Cerebellar nuclear complex (tissue), 1 donor: ENCODE measurements at regions not wholly inside any gene's neighbourhood (a gene's known extent, or its start where the extent isn't known, plus 50 kb on each side); places are given as distances from the start of the nearest gene placed in this dataset.

Experiments
- DNase-seq, 2 experiments: peaks; one replicate each; lab custom pipeline; 2025; lab: John Stamatoyannopoulos, UW

DNA sequence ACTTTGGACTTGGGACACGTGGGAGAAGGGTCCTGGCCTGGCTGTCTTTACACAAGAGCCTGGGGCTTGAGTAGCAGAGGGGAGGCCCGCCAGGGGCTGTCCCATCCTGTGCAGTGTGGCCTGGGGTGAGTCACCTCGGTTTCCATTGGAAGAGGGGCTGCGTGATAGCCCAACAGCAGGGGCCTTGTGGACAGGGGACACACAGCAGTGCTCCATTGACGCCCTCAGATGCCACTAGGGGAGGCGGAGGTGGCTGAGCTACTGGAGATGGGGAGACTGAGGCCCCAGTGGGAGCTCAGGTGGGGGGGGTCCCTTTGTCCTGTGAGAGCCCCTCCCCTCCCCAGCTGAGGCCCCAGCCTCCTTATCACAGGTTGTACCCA is 50.0 kb upstream of the RNU6ATAC start:
- no peak for DNase-seq

DNA sequence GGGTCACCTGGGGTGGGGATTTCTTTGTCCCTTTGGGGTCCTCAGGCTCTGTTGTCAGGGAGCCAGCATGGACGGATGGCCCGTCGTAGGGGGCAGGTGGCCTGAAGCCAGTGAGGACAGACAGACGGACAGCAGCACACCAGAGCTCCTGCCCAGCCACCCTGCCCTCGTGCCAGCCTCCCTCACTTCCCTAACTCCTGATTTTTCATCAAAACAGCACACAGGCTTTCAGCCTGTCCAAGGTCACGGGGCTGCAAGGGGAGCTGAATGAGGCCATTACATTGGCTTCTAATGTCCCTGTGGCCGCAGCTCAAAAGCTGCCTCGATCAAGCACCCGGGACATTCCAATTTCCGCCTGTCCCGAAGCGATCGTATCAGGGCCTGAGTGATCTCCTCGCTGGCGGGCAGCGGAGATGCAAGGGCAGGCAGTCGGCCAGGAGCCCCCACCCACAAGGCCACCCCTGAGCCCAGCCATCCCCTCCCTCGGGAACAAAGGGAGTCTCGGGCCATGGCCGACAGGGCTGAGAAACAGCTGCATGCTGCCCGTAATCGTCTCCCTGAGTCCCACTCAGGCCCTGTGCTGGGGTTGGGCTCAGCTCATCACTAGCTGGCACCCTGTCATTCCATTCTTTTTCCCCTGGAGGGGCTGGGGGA is 50.5 kb upstream of the RNU6ATAC start:
- DNase-seq: no peak

DNA sequence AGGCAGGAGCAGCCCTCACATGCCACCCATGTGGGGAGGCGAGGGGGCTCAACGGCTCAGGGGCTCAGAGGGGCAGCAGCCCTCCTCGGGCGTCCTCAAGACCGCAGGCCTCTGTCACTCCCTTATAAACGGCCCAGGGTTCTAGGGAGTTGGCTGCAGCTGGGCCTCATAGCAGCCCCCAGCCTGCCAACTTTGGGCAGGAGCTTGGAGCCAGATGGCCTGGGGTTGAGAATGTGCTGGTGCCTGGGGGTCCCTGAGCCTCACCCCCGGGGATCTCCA is 51.0 kb upstream of the RNU6ATAC start:
- DNase-seq: no peak

DNA sequence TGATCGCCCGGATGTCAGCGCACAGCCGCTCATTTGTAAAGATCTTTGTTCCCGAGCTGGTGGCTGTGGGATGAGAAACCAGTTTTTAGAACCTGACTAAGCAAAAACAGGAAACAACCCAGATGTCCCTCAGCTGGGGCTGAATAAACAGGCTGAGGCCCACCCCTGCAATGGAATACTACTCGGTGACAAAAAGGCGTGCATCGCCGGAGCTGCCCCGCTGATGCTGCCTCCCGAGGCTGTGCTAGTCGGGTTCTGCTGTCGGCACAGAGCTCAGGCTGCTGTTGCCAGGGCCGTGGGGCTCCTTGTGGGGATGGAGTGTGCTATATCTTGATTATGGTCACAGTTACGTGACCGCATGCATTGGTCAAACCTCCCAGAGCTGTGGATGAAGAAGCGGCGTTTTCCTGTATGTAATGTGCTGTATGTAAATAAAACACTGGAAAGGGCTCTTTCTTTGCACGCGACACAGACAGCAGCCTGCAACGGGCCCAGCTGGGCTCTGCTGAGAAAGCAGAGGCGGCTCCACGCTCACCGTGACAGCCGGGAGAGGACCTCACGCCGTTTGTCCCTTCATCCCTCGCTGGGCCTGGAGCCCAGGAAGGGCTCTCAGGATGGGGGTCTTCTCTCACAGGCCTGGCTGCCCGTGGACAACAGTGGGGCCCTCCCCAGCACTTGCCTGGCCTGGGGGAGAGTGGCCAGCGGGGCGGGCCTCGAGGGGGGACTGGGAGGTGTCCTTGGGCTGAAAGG is 51.5 kb upstream of the RNU6ATAC start:
- DNase-seq: no peak

DNA sequence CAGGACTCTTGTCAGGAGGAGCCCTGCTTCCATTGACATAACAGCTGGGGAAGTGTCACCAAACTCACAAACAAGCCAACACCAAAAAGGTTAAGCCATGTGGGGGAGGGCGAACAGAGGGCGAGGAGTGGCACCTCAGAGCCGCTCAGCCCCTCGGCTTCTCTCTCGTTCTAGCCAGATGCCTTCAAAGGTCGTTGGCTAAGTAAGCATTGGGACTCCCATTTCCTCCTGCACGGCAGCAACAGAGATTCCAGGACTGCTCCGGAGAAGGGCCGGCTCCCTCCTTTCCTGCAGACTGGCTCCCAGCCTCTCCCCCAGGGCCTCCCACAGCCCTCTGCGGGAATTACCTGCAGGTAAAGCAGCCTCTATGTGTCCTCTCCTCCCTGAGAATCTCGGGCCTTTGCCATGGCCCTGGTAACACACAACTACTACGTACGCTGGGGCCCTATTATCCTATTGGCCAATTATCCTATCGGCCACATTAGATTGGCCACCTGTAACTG is 52.1 kb upstream of the RNU6ATAC start:
- DNase-seq: no peak

DNA sequence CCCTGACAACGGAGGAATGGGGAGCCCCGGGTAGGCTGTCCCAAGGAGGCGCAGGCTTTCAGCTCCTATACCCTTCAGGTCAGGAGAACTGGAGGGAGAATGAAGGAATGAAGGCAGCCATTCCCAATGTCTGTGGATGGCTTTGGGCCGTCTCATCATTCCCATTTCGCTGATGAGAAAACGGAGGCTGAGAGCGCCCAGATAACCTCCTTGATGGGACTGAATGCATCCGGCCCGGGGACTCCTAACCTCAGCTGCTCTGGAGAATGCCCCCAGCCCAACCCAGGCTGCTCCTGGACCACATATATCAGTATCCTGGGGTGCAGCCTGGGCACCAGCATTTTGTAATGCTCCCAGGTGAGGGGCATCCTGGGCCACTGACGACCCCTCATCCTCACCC is 52.6 kb upstream of the RNU6ATAC start:
- no peak for DNase-seq

DNA sequence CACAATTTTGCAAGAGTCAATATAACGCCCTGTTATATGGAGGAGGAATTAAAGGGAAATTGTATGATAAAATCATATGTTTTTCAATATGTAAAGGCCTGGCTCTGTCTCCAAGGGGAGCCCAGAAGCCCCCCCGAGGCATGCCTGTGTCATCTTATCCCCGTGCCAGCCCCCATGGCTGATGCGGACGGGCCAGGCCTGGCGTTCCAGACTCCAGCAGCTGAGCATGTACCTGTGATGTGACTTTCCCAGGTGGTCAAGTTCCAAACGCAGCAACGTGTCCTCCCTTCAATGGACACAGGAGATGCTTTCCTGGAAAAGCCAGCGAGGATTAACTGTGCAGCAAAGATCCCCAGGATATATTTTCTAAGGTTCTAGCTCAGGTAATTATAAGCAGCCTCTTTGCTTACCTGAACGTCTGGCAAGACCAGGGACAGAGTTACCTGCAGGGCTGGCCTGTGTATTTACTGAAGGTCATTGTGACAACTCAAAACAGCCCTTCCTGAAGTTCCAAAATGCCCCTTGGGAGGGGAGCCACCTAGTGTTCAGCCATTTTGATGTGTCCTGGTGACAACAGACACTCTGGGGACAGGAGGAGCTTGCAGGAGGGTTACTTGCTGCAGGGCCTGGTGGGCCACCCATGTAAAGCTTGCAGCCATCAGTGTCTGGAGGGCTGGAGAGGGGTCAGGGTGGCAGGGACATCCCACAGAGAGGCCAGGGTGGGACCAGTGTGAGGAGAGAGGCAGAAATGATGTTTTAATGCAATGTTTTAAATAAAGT is 53.3 kb upstream of the RNU6ATAC start:
- DNase-seq: no peak

DNA sequence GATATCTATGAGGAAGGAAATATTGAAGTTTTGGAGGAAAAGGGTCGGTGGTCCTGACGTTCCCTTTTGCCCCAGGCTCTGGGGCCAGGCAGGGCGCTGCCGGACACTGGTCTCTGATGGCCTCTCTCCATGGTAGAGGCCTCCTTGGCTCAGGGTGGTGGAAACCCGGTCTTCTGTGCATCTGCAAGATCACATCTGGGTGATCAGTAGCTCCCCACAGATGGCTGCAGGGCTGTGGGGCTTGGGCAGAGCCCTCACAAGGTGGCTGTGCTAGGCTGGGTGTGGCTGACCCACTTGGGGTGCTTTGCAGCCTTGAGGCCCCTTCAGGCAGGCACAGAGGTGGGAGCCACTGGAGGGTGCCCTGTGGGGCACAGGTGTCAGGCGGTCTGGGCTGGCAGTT is 53.9 kb upstream of the RNU6ATAC start:
- DNase-seq: no peak

DNA sequence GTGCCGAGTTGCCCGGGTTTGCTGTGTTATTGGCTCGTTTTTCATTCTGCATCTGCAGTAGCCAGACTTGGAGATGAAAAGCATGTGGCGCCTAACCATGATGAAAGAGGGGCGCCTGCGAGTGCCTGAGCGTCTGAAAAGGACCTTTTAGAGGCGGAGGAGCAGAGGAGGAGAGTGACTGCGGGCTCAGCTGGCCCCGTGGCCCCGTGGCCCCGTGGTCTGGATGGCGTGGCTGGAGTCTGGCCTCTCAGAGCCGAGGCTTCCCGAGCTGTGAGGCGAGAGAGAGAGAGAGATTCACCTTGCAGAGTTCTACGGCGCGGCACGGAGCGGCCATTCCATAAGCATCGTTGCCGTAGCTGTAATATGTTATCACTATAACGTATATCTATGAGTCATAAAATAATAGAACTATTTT is 55.3 kb upstream of the RNU6ATAC start:
- DNase-seq: no peak

DNA sequence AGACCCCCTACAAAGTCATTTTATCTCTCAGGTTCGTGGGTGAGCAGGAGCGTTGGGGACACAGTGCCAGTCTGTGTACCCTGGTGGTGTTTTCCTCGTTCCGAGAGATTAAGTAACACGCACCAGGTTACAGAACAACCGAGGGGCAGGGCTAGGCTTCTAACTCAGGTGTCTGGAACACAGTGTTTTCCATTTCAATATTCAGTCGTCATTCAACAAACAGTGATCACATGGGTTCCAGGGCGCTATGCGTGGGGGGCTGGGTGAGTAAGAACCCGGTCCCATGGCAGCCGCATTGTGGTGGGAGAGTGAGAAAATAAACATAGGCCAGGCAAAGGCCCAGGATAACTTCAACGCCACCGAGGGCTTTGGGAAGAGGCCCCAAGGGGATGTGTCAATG is 55.9 kb upstream of the RNU6ATAC start:
- DNase-seq: no peak

DNA sequence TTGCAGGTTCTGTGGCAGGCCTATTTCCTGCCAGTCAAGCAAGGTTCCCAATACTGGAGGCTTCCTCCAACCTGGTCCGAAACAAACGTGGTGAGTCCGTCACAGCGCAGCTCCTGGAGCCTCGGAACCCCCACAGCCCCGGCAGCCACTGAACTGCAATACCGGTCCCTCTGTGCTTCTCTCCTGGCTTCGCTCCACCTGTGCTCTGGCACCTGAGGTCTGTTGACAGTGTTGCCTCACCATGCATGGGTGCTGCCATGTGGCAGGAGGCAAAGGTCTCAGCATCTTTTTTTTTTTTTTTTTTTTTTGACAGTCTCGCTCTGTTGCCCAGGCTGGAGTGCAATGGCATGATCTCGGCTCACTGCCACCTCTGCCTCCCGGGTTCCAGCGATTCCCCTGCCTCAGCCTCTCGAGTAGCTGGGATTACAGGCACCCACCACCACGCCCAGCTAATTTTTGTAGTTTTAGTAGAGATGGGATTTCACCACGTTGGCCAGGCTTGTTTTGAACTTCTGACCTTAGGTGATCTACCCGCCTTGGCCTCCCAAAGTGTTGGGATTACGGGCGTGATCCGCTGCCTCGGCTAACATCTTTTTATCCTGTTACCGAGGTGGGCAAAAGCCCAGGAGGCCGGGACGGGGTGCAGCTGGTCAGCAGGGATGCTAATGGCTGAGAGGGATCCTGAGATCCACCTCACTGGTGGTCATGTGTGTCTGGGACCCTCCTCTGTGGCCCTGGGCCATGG is 57.1 kb upstream of the RNU6ATAC start:
- DNase-seq: no peak

DNA sequence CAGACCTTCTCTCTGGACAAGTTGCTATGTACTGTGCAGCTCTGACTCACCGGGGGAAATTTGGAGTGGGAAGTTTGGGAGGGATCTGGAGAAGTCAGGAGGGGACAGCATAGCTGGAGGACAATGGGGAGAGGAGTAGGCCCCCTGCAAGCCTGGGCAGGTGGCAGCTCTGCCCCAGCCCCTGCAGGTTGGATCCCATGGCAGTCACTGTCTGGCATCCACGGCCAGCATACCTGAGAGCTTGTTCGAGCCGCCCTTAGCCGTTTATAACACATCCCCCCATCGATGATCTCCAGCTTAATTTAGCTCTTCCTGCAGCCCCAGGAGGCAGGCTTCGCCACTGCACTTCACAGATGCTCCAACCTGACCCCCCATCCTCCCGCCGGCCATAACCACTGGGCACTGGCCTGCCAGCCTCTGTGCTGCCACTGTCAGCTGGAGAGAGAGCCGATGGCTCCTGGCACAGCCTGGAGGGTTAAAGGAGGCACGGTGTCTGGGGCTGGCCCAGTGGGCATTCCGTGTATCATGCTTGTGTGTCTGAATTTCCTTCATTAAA is 57.7 kb upstream of the RNU6ATAC start:
- no peak for DNase-seq

DNA sequence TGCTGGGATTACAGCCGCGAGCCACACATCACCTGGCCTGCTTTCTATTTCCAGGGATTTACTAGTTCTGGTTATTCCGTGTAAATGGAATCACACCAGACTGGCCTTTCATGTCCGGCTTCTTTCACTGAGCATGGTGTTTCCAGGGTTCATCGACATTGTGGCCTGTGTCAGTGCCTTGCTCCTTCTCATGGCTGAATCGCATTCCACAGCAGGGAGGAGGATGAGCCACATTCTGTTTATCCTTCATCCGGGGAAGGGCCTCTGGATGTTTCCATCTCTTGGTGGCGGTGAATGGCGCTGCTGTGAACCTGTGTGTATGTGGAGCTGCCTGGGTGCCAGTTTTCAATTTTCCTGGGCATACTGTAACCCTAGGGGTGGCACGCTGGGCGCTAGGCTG is 58.7 kb upstream of the RNU6ATAC start:
- DNase-seq: no peak

DNA sequence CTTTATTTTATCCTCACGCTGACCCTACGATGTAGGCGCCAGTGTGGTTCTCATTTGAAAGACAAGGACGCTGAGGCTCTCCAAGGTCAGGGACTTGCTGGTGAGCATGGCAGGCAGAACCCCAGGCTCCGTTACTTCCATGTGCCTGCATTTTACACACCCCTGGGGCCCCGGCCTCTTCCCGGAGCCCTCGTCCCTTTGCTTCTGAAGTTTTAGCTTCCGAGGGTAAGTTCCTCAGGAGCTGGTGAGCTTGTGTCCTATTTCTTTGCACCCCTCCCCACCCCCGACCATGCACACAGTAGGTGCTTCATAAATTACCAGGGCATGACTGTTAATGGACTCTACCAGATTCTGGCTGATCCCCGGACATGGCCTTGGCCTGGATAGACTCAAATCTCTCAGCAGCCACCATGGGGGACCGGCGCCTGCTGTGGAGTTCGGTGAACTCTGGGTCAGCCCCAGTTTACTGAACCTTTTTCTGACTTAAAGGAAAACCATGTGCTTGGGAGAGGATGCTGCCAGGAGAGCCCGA is 59.3 kb upstream of the RNU6ATAC start:
- DNase-seq: no peak

DNA sequence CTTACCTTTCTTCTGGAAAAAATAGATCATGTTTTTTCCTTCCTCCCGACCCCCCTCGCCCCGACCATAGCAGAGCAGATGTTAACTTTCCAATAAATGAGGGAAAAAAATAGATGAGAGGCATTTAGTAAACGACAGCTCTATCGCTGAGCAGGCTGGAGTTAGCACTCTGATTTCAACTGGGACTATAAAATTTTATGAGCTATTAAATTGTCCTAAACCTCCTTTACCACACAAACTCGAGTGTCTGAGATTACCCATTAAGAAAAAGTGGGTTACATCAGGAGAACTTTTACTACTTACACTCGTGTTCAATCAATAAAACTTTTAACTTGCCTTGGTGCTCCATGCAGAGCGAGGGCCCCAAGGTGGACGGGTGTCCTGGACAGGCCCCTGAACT is 59.8 kb upstream of the RNU6ATAC start:
- DNase-seq: no peak

DNA sequence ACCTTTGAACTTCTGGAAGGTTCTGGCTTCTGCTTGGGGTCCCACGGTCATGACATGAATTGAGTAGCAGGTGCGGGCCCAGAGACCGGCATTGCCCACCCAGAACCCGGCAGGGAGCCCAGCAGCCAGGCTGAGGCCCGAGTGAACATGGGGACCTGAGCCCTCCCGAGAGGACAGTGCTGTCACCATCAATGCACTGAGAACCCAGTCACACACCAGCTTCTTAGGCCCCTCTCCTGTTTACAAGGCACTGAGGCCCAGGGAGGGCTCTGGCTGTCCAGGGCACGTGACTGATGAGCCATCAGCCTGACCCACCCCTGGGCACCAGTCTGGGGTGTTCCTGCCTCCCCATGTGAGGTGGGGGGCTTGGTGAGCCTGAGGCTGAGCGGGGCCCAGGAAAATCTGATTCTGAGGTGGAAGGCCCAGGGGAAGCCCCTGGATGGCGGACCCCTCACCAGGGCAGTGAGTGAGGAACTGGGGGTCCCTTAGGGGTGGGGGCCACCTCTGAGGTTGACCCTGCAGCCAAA is 60.3 kb upstream of the RNU6ATAC start:
- no peak for DNase-seq

DNA sequence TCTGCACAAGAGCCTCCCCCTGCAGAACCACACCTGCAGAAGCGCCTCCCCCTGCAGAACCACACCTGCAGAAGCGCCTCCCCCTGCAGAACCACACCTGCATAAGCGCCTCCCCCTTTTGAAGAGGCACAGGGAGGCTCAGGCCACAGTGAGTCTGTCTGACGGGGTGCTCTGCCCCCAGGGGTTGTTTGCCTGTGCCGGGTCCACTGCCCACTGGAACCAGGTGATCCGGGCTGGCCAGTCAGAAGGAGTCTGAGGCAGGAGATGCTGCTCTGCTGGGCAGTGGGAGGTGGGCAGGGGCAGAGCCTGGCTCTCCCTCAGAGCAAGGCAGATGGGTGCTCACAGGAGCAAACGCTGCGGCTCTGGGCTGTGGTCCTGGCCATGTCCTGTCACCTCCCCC is 60.8 kb upstream of the RNU6ATAC start:
- no peak for DNase-seq

DNA sequence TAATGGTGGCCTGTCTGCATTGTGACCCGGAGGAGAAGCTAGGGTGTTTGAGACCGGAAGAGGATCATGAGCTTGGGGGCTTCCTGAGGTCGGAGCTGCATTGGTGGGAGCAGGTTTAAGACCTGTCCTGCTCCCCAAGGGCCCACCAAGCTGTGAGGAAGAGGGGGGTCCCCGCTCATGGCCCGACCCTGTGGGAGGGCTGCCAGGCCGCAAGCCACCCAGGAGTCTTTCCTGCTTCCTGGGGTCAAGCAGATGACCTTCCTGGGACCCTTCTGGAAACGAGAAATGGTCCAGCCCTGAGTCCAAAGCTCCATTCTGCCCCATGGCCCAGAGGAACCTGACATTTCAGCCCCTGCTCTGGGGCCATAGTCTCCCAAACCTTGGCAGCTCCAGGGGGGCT is 61.5 kb upstream of the RNU6ATAC start:
- DNase-seq: no peak

DNA sequence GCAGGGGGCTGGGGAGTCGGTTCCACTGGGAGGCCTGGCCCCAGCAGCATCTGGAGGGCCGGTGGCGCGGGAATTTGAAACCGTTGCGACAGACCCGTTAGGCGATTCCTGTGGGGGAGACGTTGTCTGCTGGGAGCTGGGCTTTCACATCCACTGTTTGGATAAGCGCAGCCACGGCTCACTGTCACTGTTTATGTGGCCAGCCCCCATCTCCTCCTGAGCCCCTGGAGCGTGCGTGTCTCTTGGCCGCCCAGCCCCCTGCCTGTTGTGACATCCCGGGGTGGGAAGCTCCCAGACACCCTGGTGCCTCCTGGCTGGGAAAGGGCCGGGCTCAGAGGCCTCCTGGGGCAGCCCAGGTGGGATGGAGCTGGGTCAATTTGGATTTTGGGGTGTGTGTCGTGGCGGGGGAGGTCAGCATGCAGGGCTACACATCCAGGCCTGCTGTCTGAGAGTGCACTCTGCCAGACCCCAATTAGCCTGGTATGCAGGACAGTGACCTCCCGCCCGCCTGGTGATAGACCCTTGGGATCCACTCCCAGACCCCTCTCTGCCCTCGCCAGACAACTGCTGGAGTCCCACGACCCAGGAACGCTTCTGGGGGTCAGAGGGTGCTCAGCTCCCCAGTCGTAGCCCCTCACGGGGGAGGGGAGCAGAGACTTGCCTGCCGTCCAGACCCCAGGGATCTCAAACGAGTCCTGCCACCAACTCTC is 62.0 kb upstream of the RNU6ATAC start:
- no peak for DNase-seq

DNA sequence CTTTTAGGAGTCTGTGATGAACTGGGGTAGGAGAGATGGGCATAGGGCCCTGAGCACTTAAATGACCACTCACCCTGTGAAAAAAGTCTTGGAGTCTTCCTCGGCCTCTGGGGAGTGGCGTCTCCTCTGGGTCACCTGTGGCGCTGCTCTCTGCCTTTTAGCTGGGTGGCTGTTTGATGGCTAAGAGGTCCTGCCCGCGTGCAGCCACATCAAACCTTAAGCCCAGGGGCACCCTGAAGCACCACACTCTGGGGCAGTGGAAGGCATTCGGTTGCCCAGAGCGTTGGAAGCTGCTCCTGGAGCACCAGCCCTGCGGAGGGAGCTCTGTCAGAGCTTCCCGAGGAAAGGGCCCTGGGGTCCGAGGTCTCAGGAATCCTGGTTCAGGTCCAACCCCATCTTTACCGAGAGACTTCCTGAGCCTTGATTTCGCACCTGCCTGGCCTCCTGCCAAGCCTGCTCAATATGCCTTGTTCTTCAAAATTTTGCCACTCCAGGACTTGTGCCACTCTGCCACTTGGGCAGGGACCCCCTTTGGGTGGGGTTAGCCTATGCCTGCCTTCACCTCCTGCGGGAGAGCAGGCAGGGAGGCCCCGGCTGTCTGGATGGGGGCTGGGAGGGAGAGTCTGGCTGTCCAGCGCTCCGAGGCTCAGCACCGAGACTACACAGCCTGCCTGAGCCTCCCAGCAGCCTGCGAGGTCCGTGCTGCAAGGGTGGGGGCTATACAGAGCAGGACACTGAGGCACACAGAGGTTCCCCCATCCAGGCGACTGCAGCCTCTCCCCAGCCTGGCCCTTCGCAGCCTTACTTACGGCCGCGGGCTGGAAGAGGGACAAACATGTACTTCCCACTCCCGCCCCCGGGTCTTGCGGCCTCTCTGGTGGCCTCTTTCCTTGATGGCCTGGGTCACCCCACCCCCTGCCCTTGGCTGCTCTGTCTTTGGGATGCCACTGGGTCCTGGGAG is 63.4 kb upstream of the RNU6ATAC start:
- no peak for DNase-seq
